GM12878 (cell line): ENCODE measurements at regions not wholly inside any gene's neighbourhood (a gene's known extent, or its start where the extent isn't known, plus 50 kb on each side); places are given as distances from the start of the nearest gene placed in this dataset.

ENCODE experiments used
- ATAC-seq: fragments of 200-7000 bp; cut with Tn5 transposase; 3 replicates; pipeline ENCODE4 v1.9.1; 2020; ENCODE audit warnings: mild to moderate bottlenecking, moderate library complexity
- BruUV-seq: library from RNA; stranded (reverse); fragments of 400-500 nt; replicated peaks from 2 replicates; lab custom pipeline; 2021; lab: Mats Ljungman, UMichigan
- CTCF ChIA-PET: fragments of 300-600 bp; sonication (Branson Sonifier 250); formaldehyde crosslinking; extraction: SDS; loops from one replicate; lab custom pipeline; 2021; ENCODE audit warnings: inconsistent platforms; lab: Yijun Ruan, JAX
- POLR2A ChIA-PET: fragments of 350-600 bp; formaldehyde crosslinking; extraction: SDS; loops from one replicate; lab custom pipeline; 2021; ENCODE audit warnings: inconsistent platforms; lab: Charles Lee
- RAD21 ChIA-PET: fragments of 300-600 bp; sonication (Branson Sonifier 250); formaldehyde crosslinking; loops from one replicate; lab custom pipeline; 2023; ENCODE audit warnings: antibody characterized with exemption; ENCODE audit not compliant: unreplicated experiment; lab: Charles Lee
- SMC1A ChIA-PET: fragments of 300-600 bp; sonication (Branson Sonifier 250); formaldehyde crosslinking; loops from one replicate; lab custom pipeline; 2023; ENCODE audit not compliant: unreplicated experiment, uncharacterized antibody; lab: Charles Lee
- DNase-seq: peaks from one replicate; pipeline ENCODE4 v3.0.0-alpha.2; 2011; ENCODE audit warnings: low read depth, low spot score
- FAIRE-seq: peaks from 3 replicates; lab custom pipeline; 2011; peaks lifted over from hg19 to GRCh38; lab: Jason Lieb, UNC
- H2AFZ ChIP-seq: 2 replicates; pipeline ENCODE4 v1.6.0; 2011; ENCODE audit warnings: low read depth, low read length, control low read depth; ENCODE audit not compliant: control insufficient read depth
- H3K27ac ChIP-seq: 2 replicates; pipeline ENCODE4 v1.5.1; 2011; ENCODE audit warnings: control low read depth; ENCODE audit not compliant: control insufficient read depth, insufficient read depth
- H3K27me3 ChIP-seq, 2 experiments: replicated peaks in 1 of 2; 2 replicates each; pipeline versions ENCODE4 v1.6.0 to v1.6.1; 2011; ENCODE audit warnings: low read length in 1 of 2; ENCODE audit not compliant: control insufficient read depth in 2 of 2, insufficient read depth in 2 of 2
- H3K36me3 ChIP-seq, 2 experiments: 2 replicates each; pipeline ENCODE4 v1.5.1; 2011; ENCODE audit warnings: low read length in 1 of 2; ENCODE audit not compliant: control insufficient read depth in 2 of 2, insufficient read depth in 2 of 2
- H3K4me1 ChIP-seq: 2 replicates; pipeline ENCODE4 v1.6.1; 2011; ENCODE audit warnings: mild to moderate bottlenecking, low read length, moderate library complexity, mixed read lengths; ENCODE audit not compliant: control insufficient read depth, insufficient read depth
- H3K4me2 ChIP-seq: 2 replicates; pipeline ENCODE4 v1.6.0; 2011; ENCODE audit warnings: control low read depth; ENCODE audit not compliant: control insufficient read depth, insufficient read depth
- H3K4me3 ChIP-seq: fragments of 200-600 bp; sonication (generic); 2 replicates; pipeline ENCODE4 v1.5.1; 2016
- H3K79me2 ChIP-seq: 2 replicates; pipeline ENCODE4 v1.6.0; 2011; ENCODE audit warnings: low read length; ENCODE audit not compliant: control insufficient read depth, insufficient read depth
- H3K9ac ChIP-seq: 2 replicates; pipeline ENCODE4 v1.8.0; 2011; ENCODE audit warnings: low read length, control low read depth, mixed read lengths; ENCODE audit not compliant: control insufficient read depth, insufficient read depth
- H3K9me3 ChIP-seq: replicated peaks from 3 replicates; pipeline ENCODE4 v1.5.1; 2011; ENCODE audit warnings: mild to moderate bottlenecking, low read length; ENCODE audit not compliant: control insufficient read depth, insufficient read depth
- H4K20me1 ChIP-seq: 2 replicates; pipeline ENCODE4 v1.6.0; 2011; ENCODE audit not compliant: control insufficient read depth, insufficient read depth
- ASH2L ChIP-seq: fragments of 300-600, 200-600 bp; sonication (generic); IDR thresholded peaks from 2 replicates; pipeline ENCODE4 v1.6.1; 2017; ENCODE audit warnings: low read depth, mild to moderate bottlenecking, borderline replicate concordance
- BCL11A ChIP-seq: IDR thresholded peaks from 2 replicates; pipeline ENCODE4 v1.6.1; 2011; ENCODE audit warnings: low read depth, low read length
- CHD2 ChIP-seq: IDR thresholded peaks from 2 replicates; pipeline ENCODE4 v1.6.1; 2011; ENCODE audit warnings: low read depth, low read length, improper control_type of control experiment, borderline replicate concordance
- CREM ChIP-seq: IDR thresholded peaks from 2 replicates; pipeline ENCODE4 v1.6.1; 2014; ENCODE audit warnings: antibody characterized with exemption, low read depth
- EGR1 ChIP-seq, 2 experiments: IDR thresholded peaks; 1 replicate in 1 of 2; 2 replicates in 1 of 2; pipeline ENCODE4 v1.6.1; 2011 to 2012; ENCODE audit warnings: low read depth in 2 of 2, low read length in 2 of 2, borderline replicate concordance in 1 of 2, mild to moderate bottlenecking in 1 of 2, moderate library complexity in 1 of 2
- HDAC6 ChIP-seq: fragments of 200-600 bp; sonication (generic); IDR thresholded peaks from one replicate; pipeline ENCODE4 v1.8.0; 2017; ENCODE audit warnings: antibody characterized with exemption; ENCODE audit not compliant: unreplicated experiment
- HSF1 ChIP-seq: fragments of 150-350 bp; IDR thresholded peaks from 2 replicates; pipeline ENCODE4 v1.6.1; 2014; ENCODE audit warnings: mild to moderate bottlenecking, low read depth, low read length
- MEF2B ChIP-seq: fragments of 450-650 bp; IDR thresholded peaks from 2 replicates; pipeline ENCODE4 v1.6.1; 2018; ENCODE audit warnings: mild to moderate bottlenecking, moderate library complexity; ENCODE audit not compliant: partially characterized antibody, poor library complexity, severe bottlenecking
- NR2C1 ChIP-seq: fragments of 450-650 bp; IDR thresholded peaks from 2 replicates; pipeline ENCODE4 v1.6.1; 2017; ENCODE audit warnings: antibody characterized with exemption, mild to moderate bottlenecking, moderate library complexity
- POLR2A ChIP-seq: IDR thresholded peaks from 2 replicates; pipeline ENCODE4 v1.6.1; 2011; ENCODE audit warnings: low read depth, mild to moderate bottlenecking, low read length
- POLR2AphosphoS2 ChIP-seq: IDR thresholded peaks from 2 replicates; pipeline ENCODE4 v1.6.1; 2011; ENCODE audit warnings: low read depth, mild to moderate bottlenecking, low read length, improper control_type of control experiment, moderate library complexity
- SIN3A ChIP-seq: IDR thresholded peaks from 2 replicates; pipeline ENCODE4 v1.6.1; 2012; ENCODE audit warnings: low read depth, low read length, improper control_type of control experiment
- SREBF2 ChIP-seq: IDR thresholded peaks from 2 replicates; pipeline ENCODE4 v1.6.1; 2012; ENCODE audit warnings: mild to moderate bottlenecking, low read length
- TARDBP ChIP-seq: IDR thresholded peaks from 2 replicates; pipeline ENCODE4 v1.6.1; 2016; ENCODE audit warnings: borderline replicate concordance
- YBX1 ChIP-seq: fragments of 450-650 bp; IDR thresholded peaks from 2 replicates; pipeline ENCODE4 v1.6.1; 2016; ENCODE audit warnings: antibody characterized with exemption
- ZSCAN29 ChIP-seq: fragments of 450-650 bp; IDR thresholded peaks from 2 replicates; pipeline ENCODE4 v1.6.1; 2017; ENCODE audit warnings: mild to moderate bottlenecking, moderate library complexity
- WGBS: methylation state at CpG from one replicate; pipeline ENCODE4 v1.1.6; 2016; ENCODE audit warnings: low lambda C conversion rate; ENCODE audit not compliant: insufficient replicate concordance, insufficient coverage; ENCODE audit errors: missing lambda C conversion rate; 5-methylcytosine and 5-hydroxymethylcytosine counted together
- in situ Hi-C: fragments of 300-500 bp; cut with MboI; formaldehyde crosslinking; loops from 9 replicates; pipeline ENCODE4 v1.14.3; 2018; ENCODE audit warnings: mixed read lengths
- intact Hi-C: fragments of 100-400 bp; cut with micrococcal nuclease; formaldehyde crosslinking; loops from one replicate; pipeline ENCODE4 v1.14.2; 2022; ENCODE audit not compliant: unreplicated experiment

- no peaks in the 10 kb centered on the region for H3K79me2 ChIP-seq
- BruUV-seq, result no TSS peak
- in situ Hi-C loops (no loop called here), intact Hi-C loops (no loop called here)
- no peaks in the 10 kb centered on the region for H3K4me1 ChIP-seq
- no peaks in the 10 kb centered on the region for H3K9me3 ChIP-seq
- no peaks in the 10 kb centered on the region for H3K27me3 ChIP-seq
- H3K4me2 ChIP-seq, result no peak overlapping the region
- CTCF ChIA-PET, result interaction anchor here (1.0 kb wide), 1 partner anchor 10 kb away, joined by 4 read pairs; no protein-coding TSS in a partner anchor
- DNase-seq (no peak), ATAC-seq (no peak), FAIRE-seq (no peak)
- no peak overlapping the region for H2AFZ ChIP-seq
- RAD21 ChIA-PET, result no interaction called here
- TF ChIP-seq SREBF2, result no peak
- TF ChIP-seq ZSCAN29, result no peak
- no peak for TF ChIP-seq NR2C1
- TF ChIP-seq POLR2A, result no peak
- no peak for TF ChIP-seq POLR2AphosphoS2
- TF ChIP-seq MEF2B, result no peak
- no peak for TF ChIP-seq ASH2L
- TF ChIP-seq BCL11A, result no peak
- no peak for TF ChIP-seq CREM
- TF ChIP-seq SIN3A, result no peak
- TF ChIP-seq EGR1 (IDR thresholded peaks at IDR 0.05; ENCODE audit: borderline replicate concordance in 1 of 2, low read depth in 2 of 2, low read length in 2 of 2), result no peak
- TF ChIP-seq CHD2, result no peak
- no peak for TF ChIP-seq TARDBP
- no peak for TF ChIP-seq HDAC6
- no peak for TF ChIP-seq YBX1
- TF ChIP-seq HSF1, result no peak
- no peak overlapping the region for H3K27ac ChIP-seq
- POLR2A ChIA-PET, result no interaction called here
- H4K20me1 ChIP-seq, result no peaks in the 10 kb centered on the region
- H3K36me3 ChIP-seq, result no peaks in the 10 kb centered on the region
- SMC1A ChIA-PET, result interaction anchor here (0.9 kb wide), 1 partner anchor 12 kb away, joined by 4 read pairs; no protein-coding TSS in a partner anchor
- WGBS, result 23% methylated on average over 4 of the region's 4 CpGs
- no peak overlapping the region for H3K4me3 ChIP-seq
- H3K9ac ChIP-seq, result no peak overlapping the region
These were observed 586.0 kb upstream of the MBL2 start for GRCh38 chr10:53358536-53358935.
